ENCODE measurements at regions not wholly inside any gene's neighbourhood (a gene's known extent, or its start where the extent isn't known, plus 50 kb on each side); places are given as distances from the start of the nearest gene placed in this dataset.

DNA sequence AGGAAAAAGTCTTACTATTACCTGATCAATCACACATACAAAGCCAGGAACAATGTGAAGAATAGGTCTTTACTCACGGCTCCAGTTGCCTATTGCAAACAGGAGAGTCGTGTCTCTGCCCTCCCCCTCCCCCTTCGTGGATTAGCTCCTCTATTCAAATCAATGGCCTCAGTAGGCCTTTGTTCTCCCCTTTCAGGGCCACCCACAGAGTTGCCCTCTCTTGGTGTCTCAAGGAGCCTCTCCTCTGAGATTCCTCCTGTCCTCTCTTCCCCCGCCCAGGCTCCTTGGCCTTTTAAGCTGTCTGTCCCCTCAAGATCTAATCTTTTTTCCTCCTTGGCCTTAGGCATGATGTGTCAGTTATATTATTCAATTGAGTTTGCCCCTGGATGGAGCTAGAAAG, 107.2 kb upstream of the NALF2 start:
- Histone ChIP-seq H3K27ac (ENCODE audit: low read depth, low read length, poor library complexity, severe bottlenecking) (no peak overlapping the region), H3K9me3 (ENCODE audit: low read length) (no peaks in the 10 kb centered on the region), H3K9ac (ENCODE audit: low read length) (no peak overlapping the region), H3K27me3 (ENCODE audit: insufficient read depth, low read length) (no peaks in the 10 kb centered on the region), H3K9me2 (ENCODE audit: low read depth, low read length) (no peaks in the 10 kb centered on the region), H3K79me2 (ENCODE audit: insufficient read depth, low read length) (no peaks in the 10 kb centered on the region), H2AFZ (ENCODE audit: low read length) (no peak overlapping the region), H3K4me2 (ENCODE audit: low read length) (no peak overlapping the region), H3K4me1 (ENCODE audit: insufficient read depth, low read length, severe bottlenecking) (no peaks in the 10 kb centered on the region), H3K4me3 (ENCODE audit: low read depth, low read length, poor library complexity, severe bottlenecking) (no peak overlapping the region), H3F3A (ENCODE audit: insufficient read depth, low read length) (no peaks in the 10 kb centered on the region), H4K20me1 (ENCODE audit: insufficient read depth, low read length) (no peaks in the 10 kb centered on the region), H3K36me3 (ENCODE audit: insufficient read depth, low read length) (no peaks in the 10 kb centered on the region)
- TF ChIP-seq, protein P1, sequence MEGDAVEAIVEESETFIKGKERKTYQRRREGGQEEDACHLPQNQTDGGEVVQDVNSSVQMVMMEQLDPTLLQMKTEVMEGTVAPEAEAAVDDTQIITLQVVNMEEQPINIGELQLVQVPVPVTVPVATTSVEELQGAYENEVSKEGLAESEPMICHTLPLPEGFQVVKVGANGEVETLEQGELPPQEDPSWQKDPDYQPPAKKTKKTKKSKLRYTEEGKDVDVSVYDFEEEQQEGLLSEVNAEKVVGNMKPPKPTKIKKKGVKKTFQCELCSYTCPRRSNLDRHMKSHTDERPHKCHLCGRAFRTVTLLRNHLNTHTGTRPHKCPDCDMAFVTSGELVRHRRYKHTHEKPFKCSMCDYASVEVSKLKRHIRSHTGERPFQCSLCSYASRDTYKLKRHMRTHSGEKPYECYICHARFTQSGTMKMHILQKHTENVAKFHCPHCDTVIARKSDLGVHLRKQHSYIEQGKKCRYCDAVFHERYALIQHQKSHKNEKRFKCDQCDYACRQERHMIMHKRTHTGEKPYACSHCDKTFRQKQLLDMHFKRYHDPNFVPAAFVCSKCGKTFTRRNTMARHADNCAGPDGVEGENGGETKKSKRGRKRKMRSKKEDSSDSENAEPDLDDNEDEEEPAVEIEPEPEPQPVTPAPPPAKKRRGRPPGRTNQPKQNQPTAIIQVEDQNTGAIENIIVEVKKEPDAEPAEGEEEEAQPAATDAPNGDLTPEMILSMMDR (IDR thresholded peaks at IDR 0.05; ENCODE audit: low read length): no peak
- TF ChIP-seq EZH2 (IDR thresholded peaks at IDR 0.05; ENCODE audit: borderline replicate concordance, low read length): no peak

DNA sequence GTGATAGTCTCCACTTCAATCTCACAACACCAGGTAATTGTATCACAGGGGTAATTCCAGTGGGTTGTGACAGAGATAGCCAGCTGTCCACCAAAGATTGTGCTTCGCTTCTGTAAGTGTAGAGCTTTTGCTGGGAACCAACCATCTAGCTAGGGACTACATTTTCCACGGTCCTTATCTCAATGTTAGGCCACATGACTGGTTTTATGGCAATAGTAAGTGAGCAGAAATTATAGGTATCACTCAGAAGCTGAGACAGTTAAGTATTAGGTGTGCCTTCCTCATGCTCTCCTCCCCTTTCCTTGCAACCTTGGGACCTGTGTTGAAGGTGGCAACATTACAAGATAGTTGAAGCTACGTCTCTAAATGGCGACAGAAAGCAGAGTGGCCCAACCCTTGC, 108.8 kb upstream of the NALF2 start:
- no peak for TF ChIP-seq EZH2 (IDR thresholded peaks at IDR 0.05; ENCODE audit: borderline replicate concordance, low read length)
- TF ChIP-seq, protein P1 (IDR thresholded peaks at IDR 0.05; ENCODE audit: low read length): no peak
- H3K9me2 ChIP-seq (ENCODE audit: low read depth, low read length): no peaks in the 10 kb centered on the region
- no peak overlapping the region for H3K4me3 ChIP-seq (ENCODE audit: low read depth, low read length, poor library complexity, severe bottlenecking)
- H3K9ac ChIP-seq (ENCODE audit: low read length): no peak overlapping the region
- no peaks in the 10 kb centered on the region for H4K20me1 ChIP-seq (ENCODE audit: insufficient read depth, low read length)
- no peaks in the 10 kb centered on the region for H3K27me3 ChIP-seq (ENCODE audit: insufficient read depth, low read length)
- H3K4me2 ChIP-seq (ENCODE audit: low read length): no peak overlapping the region
- no peaks in the 10 kb centered on the region for H3K9me3 ChIP-seq (ENCODE audit: low read length)
- H3F3A ChIP-seq (ENCODE audit: insufficient read depth, low read length): no peaks in the 10 kb centered on the region
- no peaks in the 10 kb centered on the region for H3K79me2 ChIP-seq (ENCODE audit: insufficient read depth, low read length)
- H3K4me1 ChIP-seq (ENCODE audit: insufficient read depth, low read length, severe bottlenecking): no peaks in the 10 kb centered on the region
- no peak overlapping the region for H3K27ac ChIP-seq (ENCODE audit: low read depth, low read length, poor library complexity, severe bottlenecking)
- no peaks in the 10 kb centered on the region for H3K36me3 ChIP-seq (ENCODE audit: insufficient read depth, low read length)
- no peak overlapping the region for H2AFZ ChIP-seq (ENCODE audit: low read length)

DNA sequence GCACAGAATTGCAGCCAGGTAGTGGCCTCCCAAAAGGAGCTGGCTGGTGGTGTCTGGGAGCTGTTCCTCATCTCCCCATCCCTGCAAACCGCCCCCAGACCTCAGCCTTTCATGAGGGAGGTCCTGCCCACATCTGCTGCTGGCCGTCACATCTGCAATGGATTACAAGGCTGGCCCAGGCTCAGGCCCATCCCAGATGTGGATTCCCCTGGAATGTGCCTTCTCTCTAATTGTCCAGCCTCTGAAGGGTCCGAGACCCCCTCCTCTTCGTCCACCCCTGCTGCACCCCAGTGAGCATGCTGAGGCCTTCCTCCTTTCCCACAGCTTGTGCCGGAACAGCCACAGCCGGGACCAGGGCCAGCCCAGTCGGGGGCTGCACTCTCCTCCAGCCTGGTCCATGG, 115.0 kb upstream of the NALF2 start:
- no peaks in the 10 kb centered on the region for H3F3A ChIP-seq (ENCODE audit: insufficient read depth, low read length)
- H3K9me2 ChIP-seq (ENCODE audit: low read depth, low read length): no peaks in the 10 kb centered on the region
- TF ChIP-seq, protein P1 (IDR thresholded peaks at IDR 0.05; ENCODE audit: low read length): no peak
- TF ChIP-seq EZH2 (IDR thresholded peaks at IDR 0.05; ENCODE audit: borderline replicate concordance, low read length): no peak
- H3K27ac ChIP-seq (ENCODE audit: low read depth, low read length, poor library complexity, severe bottlenecking): no peak overlapping the region
- H3K4me2 ChIP-seq (ENCODE audit: low read length): no peak overlapping the region
- no peaks in the 10 kb centered on the region for H4K20me1 ChIP-seq (ENCODE audit: insufficient read depth, low read length)
- no peaks in the 10 kb centered on the region for H3K27me3 ChIP-seq (ENCODE audit: insufficient read depth, low read length)
- H3K9ac ChIP-seq (ENCODE audit: low read length): no peak overlapping the region
- H3K9me3 ChIP-seq (ENCODE audit: low read length): no peaks in the 10 kb centered on the region
- H3K4me3 ChIP-seq (ENCODE audit: low read depth, low read length, poor library complexity, severe bottlenecking): no peak overlapping the region
- H3K36me3 ChIP-seq (ENCODE audit: insufficient read depth, low read length): no peaks in the 10 kb centered on the region
- H2AFZ ChIP-seq (ENCODE audit: low read length): no peak overlapping the region
- no peaks in the 10 kb centered on the region for H3K4me1 ChIP-seq (ENCODE audit: insufficient read depth, low read length, severe bottlenecking)
- no peaks in the 10 kb centered on the region for H3K79me2 ChIP-seq (ENCODE audit: insufficient read depth, low read length)
